Suppressor macrophage (primary cell): ENCODE measurements at regions not wholly inside any gene's neighbourhood (a gene's known extent, or its start where the extent isn't known, plus 50 kb on each side); places are given as distances from the start of the nearest gene placed in this dataset.
"Not testable (repeated sequence)": the region's sequence is repeated elsewhere in the genome, so short reads cannot be mapped to it uniquely, and the experiment has no call there.

ENCODE experiments used
- DNase-seq, 4 experiments: peaks; one replicate each; pipeline ENCODE4 v3.0.0-alpha.2; 2020 to 2022

DNA sequence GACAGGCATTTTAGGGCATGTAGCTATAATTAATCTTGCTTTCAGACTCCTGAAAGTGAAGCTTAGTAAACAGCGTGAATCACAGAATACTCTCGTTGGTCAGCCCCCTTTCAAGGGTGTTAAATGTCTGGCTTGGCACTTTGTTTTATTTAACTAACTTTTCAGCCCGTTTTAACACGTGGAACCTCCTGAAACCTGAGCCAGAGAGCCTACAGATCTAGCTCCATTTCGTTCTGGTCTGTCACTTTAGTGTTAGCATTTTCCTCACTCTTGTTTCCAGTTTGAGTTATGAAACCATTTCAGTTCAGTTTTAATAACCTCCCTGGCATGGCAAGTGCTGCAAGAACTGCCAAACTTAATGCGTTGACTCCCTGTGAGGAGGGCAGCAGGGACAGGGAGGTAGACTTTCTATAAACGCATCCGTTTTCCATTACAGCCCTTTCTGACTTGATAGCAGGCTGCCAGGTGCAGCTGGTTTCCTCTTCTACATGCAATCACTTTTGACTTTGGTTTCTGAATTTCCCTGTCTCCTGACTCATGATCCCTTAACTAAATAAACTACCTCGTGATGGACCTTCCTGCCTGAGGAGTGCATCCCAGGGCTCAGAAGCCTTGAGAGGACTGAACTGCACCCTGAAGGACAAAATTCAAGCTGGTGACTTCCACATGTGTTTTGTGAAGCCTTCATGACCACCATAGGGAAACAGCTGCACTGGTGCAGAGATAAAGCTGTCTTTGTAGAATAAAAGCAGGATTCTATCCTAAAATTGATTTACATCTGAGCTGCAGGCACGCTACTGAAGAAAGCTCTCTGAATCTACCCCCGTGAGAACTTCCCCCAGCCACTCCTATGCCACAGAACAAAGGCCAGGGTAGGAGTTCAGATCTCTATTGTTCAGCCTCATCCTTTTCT, 192.6 kb downstream of the DLEU7 start:
- DNase-seq = no peak

DNA sequence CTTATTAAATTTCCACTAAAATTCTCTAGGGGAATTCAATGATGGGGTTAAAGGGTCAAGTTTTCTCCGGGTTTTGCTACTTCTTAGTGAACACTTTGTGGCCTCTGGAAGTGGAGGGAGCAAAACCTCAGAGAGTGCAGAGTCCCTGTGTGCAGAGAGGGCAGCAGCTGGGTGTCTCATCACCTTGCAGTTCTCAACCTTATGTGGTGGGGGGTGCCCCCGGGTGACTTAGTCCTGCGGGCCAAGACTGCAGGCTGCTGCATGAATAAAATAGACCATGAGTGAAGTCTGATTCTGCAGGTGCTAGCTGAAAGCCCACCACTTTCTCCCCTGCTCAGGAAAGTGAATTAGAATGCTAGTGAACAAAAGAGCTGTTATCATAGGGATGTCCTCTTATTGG, 191.6 kb downstream of the DLEU7 start:
- no peak for DNase-seq

DNA sequence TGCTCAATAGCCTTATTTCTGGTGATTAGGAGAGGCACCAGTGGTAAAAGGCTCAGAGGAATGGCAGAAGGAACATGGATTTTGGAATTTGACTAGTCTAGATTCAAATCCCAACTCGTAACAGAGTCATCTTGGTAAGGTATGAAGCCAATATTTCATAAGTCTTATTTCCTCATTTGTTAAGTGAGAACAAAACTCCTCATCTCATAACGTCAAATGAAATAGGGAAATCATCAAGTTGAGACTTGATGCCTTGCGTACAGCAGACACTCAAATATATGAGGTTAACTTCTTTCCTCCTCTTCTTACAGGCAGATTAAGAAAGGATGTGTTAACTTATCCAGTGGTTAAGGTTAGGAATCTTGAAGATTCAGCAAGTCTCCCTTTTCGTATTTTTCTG, 189.2 kb downstream of the DLEU7 start:
- peak in 2 of 4 experiments; percentile 61 to 71 for DNase-seq

DNA sequence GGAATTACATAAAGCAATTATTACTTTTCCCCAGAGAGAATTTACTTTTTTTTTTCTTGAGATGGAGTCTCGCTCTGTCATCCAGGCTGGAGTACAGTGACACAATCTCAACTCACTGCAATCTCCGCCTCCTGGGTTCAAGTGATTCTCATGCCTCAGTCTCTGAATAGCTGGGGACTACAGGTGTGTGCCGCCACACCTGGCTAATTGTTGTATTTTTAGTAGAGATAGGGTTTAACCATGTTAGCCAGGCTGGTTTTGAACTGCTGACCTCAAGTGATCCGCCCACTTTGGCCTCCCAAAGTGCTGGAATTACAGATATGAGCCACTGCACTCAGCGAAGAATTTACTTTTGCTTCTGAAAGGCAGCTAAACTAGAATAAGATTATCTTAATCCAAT, 181.6 kb downstream of the DLEU7 start:
- DNase-seq = not testable (repeated sequence)

DNA sequence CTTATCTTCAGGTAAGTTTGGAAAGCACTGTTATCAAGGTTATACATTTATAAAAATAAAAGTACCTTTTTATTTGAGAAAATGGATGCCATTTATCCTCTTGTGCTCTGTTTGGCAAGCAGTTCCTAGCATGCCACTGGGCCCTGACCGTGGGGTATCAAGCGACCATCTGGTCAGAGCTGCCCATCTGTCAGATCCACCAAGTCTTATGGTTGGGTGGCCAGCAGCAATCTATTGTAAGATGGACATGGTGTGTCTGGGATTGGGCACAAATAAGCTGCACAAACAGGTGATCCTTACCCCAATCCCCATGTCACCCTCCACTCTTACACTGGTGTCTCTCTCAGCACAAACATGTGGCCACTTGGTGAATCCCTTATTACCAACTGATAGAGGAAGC, 178.5 kb downstream of the DLEU7 start:
- no peak for DNase-seq

DNA sequence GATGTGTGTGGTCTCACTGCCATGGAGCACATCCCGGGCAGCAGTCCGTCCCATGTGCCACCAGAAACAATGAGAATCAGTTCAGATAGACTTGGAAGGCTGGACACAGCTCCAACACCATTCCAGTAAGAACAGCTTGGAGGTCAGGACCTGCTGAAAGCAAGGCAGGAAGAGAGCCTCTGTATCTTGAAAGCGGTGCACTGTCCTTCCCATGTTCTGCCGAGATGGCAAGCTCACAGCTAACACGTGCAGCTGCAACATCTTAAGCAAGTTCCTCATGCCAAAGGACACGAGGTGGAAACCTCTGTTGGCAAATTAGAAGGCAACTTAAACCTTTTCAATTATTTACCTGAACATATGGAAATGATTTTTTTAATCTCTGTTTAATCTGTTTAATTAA, 175.4 kb downstream of the DLEU7 start:
- DNase-seq = peak; percentile 29 to 67 (median 62)

DNA sequence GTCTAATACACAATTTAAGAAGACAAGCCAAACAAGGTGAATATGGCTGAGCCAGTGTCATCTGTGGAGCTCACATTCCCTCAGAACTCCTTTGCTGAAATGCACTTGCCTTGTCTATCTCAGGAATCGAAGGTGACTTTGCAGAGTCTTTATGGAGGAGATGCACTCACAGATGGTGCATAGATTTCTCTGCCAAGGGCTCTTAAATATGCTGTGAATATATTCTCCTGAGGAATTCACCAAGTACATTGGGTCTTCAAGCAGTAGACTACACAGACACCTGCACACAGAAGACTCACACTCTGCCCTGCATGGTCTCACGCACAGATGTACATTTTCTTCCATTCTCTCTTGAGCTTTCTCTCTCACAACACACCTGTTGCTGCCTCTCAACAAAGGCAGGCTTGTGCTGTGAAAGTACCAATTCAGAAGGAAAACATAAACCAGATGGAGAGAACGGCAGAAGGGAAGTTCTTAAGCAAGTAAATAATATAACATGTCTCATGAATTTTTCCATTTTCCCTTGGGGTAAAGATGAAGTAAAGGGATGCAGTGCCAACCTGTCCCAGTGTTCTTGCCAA, 174.7 kb downstream of the DLEU7 start:
- DNase-seq = no peak

DNA sequence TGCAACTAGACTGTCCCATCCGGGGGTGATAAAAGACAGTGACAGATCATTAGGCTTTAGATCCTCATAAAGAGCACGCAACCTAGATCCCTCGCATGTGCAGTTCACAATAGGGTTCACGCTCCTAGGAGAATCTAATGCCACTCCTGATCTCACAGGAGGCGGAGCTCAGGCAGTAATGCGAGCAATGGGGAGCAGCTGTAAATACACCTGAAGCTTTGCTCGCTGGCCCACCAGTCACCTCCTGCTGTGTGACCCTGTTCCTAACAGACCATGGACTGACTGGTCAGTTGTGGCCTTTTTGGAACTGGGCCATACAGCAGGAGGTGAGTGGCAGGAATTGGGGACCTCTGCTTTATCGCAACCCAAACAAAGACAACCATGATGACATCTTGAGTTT, 173.2 kb downstream of the DLEU7 start:
- no peak for DNase-seq

DNA sequence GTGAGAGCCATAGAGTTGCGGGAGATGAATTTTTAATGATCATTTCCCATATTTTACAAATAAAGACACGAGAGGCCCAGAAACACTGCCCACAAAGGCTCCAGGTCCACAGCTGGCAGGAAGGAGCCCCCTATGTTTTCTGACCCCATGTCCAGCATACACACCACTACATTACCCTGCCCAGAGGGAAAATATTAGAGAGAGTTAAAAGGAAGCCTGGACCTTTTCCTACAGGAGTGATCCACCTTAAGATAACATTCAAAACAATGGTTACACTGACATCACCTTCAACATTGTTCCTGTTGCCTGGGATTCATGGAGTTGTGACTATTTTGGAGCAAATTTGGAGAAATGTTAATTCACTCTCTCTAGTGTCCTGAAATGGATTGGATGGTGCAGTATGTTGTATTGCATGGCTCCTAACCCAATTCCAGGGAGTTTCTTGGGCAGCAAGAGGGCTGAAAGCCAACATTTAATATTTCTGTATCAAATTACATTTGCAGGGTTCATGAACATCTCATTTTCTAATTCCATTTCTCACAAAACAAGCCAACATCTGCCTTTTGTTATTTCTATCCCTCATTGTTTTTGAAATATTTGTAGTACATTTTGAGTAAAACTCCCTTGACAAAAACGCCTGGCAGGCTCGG, 172.5 kb downstream of the DLEU7 start:
- no peak for DNase-seq

DNA sequence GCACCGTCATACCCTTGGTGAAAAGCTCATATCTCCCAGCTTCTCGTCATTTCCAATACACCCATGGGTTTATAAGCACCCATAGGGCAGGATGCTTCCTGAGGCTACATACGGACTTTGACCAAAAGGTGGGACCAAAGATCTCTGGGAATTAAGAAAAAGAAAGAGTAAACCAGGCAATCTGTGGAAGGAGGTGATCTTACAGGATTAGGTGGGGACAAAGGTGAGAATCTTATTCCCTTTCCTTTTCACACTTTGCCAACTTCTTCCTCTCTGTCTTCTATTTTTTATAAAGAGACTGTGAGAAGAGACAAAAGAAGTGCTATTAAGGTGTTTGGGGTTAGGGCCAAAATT, 172.0 kb downstream of the DLEU7 start:
- no peak for DNase-seq

DNA sequence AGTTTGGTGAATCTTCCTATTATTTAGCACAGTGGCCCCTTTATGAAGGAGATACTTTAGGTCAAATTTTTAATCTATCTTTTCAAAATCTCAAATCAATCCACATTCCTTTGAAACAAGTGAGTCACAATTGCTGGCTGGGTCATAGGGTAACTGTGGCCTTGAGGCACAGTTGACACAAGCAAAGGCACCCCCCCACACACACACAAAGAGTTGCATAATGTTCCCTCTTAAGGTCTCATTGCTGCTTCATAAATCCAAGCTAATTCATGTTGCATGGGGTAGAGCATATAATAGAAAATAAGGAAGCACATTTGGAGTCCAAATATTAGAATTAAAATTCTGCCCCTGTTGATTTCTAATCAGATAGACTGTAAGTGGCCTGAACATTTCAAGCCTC, 171.5 kb downstream of the DLEU7 start:
- DNase-seq = peak; percentile 58 to 73 (median 68)

DNA sequence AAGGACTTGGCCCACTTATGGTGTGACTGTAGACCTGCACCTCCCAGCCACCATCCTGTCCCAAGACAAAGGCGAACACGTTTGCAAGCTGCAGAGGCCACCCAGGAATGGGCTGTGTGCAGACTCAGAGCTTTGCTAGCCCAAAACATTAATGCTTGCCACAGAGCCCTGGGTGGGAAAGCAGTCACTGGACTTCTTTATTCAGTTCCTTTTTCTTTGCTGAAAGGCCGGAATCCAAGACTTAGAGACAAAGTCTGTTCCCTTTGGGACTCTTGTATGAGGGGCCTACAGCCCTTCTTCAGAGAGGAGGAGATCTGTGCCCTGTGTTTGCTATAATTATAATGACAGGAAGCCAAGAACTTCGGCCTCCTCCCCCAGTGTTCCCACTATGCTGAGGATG, 167.8 kb downstream of the DLEU7 start:
- peak; percentile 47 to 68 (median 50) for DNase-seq

DNA sequence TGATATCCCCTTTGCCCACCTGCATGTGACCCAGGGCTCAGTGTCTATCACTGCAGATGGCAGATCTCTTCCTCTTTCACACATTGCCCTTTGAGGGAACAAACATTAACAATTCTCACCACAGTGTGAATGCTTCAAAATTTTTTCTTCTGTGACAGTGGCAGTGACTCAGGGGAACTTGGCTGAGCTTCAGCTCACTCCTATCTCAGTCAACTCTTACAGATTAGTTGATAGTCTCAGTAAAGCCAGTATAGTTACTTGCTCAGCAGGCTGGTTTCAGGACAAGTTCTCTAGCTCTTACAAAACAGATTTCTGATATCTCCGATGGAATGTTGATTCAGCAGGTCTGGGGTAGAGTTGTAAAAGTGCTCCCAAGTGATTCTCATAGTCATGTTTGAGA, 166.9 kb downstream of the DLEU7 start:
- DNase-seq = peak; percentile 15 to 64 (median 44)

DNA sequence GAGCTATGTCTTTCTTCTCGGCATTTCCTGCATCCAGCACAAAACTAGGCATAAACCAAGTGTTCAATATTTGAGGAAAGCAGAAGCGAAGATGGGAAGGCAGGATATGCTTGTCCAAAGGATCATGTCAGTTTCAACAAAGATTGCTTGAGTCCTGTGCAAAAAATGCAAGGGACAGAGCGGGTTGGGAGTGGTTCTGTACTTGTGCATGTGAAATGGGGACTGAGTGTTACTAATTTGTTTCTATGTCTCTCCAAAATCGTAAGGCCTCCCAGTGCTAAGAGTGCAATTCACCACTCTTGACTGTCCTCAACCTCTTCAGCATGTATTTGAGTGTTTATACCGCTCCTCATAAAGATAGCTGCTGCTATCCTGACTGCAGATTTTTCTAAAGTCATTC, 166.2 kb downstream of the DLEU7 start:
- DNase-seq = no peak

DNA sequence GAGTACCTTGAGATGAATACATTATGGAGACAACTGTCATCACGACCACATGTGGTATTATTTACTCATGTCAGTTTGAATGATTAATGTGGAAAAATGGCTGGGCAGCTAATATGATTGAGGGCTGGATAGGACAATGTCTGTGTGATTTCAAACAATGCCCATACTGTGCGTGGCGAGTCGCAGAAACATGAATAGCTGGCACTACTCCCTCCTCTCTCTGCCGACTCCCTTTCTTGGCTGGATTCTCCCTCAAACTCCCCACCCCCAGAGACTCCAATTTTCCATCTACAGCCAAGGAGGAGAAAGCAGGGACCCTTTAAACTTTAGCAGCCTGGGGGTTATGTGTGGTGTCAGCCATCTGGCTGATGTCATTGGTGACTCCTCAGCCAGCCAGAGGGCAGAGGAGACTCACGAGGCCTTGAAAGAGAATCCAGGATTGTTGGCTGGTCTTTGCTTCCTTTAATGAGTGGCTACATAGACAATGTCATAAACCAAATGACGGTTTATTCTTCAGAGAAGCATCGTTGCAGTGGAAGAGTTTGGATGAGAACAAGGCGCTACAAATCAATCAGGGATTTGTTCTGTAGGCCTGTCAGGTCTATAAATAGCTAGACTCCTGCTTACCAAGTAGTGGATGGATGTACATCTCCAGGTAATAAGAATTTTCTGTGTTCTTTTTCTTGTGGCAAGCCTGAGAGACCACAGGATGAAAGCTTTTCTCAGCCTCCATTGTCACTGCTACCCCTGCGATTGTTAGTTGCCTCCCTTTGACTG, 165.6 kb downstream of the DLEU7 start:
- DNase-seq = no peak

DNA sequence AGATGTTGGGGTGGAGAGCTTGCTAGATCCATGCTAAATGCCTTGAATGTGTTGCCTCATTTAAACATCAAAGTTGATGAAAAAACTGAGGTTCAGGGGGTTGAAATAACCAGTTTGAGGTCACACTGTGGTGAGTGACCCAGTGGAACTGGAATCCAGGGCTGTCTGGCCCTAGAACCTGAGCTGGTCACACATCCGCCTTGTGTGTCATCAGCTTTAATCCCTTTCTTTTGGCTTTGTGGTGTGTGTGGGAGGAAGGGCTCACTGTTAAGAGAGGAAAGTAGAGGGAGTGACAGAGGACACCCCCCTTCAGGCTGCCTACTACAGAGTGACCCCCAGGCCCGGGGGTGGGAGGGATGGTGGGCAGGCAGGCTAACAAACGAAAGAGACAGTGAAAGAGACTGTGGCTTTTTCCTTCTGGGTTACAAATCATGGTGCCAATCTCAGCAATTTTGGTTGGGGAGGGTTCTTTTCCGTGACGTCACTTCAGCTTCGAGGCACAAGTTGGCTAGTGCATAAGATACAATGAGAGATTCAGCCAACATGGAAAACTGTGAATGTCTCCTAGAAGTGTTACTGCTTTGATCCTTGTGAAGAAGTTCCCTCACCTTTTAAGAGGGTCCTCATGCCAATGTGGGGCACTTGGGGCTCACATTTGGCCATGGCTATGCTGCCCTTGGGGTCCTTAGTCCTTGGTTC, 164.9 kb downstream of the DLEU7 start:
- no peak for DNase-seq

DNA sequence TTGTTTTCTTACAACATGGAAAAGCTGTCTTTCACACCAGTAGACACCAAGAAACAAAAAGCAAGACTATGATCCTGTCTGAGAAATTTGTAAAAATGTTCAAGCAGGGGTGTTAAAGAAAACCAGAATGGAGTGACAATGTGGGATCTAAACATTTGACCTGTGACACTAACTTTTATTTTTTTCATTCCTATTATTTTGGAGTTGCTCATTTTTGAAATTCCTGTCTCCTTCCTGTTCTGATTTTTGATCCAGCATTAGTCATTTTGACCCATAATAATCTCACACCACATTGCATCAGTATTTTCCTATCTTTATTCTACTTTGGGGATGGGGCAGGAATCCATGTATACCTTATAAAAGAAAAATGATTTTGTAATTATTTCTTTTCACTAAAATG, 164.2 kb downstream of the DLEU7 start:
- DNase-seq = no peak

DNA sequence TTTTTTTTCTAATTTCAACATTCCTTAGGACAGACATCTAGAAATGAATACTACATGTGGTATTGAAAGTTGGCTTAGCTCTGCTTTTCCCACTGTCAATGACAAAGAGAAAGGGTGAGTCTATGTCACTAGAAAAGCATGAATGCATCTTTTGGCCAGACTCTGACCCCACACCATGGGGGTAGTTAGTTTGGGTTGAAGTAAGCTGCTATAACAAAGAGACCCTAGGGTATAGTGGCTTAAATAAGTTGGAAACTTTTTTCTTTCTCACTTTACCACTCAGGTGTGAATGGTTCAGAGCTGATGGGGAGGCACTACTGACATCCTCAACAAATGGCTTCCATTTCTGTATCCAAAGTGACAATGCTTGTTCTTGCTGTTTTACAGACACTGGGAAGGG, 161.5 kb downstream of the DLEU7 start:
- no peak for DNase-seq

DNA sequence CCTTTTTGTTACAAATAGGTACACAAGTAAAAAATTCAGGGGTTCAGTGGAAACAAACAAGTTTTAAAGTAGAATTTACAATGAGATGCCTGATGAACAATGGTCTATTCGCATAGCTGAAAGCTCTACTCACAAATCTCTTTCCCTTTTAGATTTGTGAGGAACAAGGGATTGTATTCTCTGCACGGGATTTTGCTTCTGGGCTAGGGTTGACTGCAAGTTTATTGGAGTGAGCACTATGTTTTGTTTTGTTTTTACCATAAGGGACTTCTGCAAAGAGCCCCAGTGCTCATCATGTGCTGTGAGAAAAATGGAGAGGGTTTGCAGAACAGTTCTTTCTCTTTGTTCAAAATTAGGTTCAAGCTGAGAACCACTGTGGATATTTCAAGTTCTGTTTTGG, 160.5 kb downstream of the DLEU7 start:
- DNase-seq = no peak

DNA sequence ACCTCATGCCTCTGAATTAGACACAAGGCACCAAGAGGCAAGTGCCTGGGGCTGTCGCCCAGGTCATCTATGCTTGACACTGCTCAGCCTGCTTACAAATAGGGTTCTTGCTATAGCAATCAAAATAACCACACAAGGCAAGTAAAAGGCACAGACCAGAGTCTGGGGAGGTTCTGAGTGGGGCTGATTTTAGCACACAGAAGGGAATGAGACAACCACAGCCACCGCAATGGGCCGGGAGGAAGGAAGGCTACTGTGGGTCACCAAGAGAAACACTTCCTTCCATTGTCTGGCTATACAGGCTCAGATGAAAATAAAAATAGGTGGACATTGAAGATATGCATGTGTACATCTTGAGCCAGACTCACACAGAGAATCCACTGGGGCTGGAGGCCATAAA, 159.1 kb downstream of the DLEU7 start:
- DNase-seq = peak; percentile 44 to 76 (median 72)

DNA sequence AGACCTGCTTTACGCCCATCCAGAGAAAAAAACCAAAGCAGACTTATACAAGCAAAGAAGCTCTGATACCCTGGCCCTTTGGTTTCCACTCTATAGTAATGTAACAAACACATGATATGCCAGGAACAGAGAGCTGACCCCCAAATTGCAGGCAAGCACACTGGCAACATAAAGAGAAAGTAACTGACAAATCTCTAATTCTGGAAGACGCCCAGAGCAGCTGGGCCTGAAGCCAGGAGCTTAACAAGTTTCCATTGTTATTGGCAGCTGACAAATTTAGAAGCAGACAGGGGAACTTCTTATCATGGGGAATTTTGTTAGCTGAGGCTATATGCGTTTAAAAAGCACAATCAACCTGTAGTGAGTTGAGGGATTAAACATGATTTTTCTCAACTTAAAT, 158.0 kb downstream of the DLEU7 start:
- DNase-seq = peak; percentile 32 to 69 (median 62)

DNA sequence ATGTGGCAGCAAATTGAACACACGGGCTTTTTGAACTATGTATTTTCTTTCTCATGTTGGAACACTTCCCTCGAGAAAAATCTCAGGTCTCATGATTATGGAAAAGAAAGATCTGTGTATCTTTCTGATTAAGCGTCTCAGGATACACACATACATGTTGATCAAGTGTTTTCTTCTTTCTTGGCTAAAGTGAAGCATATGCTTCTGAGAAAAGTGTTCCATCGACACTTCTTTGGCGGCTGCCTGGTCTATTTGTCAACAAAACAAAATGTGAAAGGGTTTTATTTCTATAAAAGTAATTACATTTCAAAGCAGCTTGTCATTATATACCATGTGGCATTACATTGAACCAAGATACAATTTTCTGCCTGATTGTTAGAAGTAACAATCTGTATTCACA, 157.5 kb downstream of the DLEU7 start:
- no peak for DNase-seq
